Brain microvascular endothelial cell (primary cell): ENCODE measurements at regions not wholly inside any gene's neighbourhood (a gene's known extent, or its start where the extent isn't known, plus 50 kb on each side); places are given as distances from the start of the nearest gene placed in this dataset.

Source experiments
- DNase-seq: peaks from one replicate; pipeline ENCODE4 v3.0.0-alpha.2; 2020
- H3K27ac ChIP-seq: fragments of 250-450 bp; sonication (Bioruptor Pico); 2 replicates; pipeline ENCODE4 v1.5.1; 2020; ENCODE audit warnings: mild to moderate bottlenecking, moderate library complexity
- H3K27me3 ChIP-seq: fragments of 250-450 bp; sonication (Bioruptor Pico); replicated peaks from 2 replicates; pipeline ENCODE4 v1.5.1; 2020; ENCODE audit warnings: mild to moderate bottlenecking
- H3K36me3 ChIP-seq: fragments of 250-450 bp; sonication (Bioruptor Pico); replicated peaks from 2 replicates; pipeline ENCODE4 v1.5.1; 2020; ENCODE audit warnings: mild to moderate bottlenecking
- H3K4me3 ChIP-seq: 2 replicates; pipeline ENCODE4 v1.5.1; 2011; ENCODE audit warnings: low read depth, mild to moderate bottlenecking, control low read depth, low read length, moderate library complexity
- in situ Hi-C: cut with HindIII; loops from 2 replicates; pipeline ENCODE4 v1.10.0; 2017; ENCODE audit warnings: low sequenced_read_pairs, low pct_ligation_motif_present
- TF ChIP-seq, protein P1 (sequence below): IDR thresholded peaks from 2 replicates; pipeline ENCODE4 v1.5.1; 2011; ENCODE audit warnings: low read depth, mild to moderate bottlenecking, moderate library complexity, low read length, control low read depth, inconsistent platforms; ENCODE audit errors: missing control alignments

DNA sequence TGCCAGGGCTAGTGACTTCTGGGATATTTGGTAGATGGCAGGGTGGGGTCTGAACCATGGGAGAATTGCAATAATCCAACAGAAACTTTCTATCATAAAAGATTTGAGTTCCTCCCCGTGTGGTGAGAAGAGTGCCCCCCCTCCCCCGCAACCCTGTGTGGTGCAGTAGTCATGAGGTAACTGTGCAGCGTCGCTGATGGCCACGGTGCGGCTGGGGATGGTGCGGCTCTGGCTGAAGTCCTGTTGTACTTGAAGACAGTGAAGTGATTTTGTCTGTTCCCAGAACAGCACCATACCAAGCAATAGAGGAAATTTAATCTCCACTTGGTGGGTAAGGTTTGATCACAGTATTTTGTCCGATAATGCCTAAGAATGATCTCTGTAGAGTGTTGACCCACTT, 654.8 kb upstream of the POU3F2 start:
- H3K27ac ChIP-seq, result no peak overlapping the region
- TF ChIP-seq, protein P1, sequence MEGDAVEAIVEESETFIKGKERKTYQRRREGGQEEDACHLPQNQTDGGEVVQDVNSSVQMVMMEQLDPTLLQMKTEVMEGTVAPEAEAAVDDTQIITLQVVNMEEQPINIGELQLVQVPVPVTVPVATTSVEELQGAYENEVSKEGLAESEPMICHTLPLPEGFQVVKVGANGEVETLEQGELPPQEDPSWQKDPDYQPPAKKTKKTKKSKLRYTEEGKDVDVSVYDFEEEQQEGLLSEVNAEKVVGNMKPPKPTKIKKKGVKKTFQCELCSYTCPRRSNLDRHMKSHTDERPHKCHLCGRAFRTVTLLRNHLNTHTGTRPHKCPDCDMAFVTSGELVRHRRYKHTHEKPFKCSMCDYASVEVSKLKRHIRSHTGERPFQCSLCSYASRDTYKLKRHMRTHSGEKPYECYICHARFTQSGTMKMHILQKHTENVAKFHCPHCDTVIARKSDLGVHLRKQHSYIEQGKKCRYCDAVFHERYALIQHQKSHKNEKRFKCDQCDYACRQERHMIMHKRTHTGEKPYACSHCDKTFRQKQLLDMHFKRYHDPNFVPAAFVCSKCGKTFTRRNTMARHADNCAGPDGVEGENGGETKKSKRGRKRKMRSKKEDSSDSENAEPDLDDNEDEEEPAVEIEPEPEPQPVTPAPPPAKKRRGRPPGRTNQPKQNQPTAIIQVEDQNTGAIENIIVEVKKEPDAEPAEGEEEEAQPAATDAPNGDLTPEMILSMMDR, result no peak
- no peak overlapping the region for H3K4me3 ChIP-seq
- in situ Hi-C loops, result no loop called here
- no peaks in the 10 kb centered on the region for H3K36me3 ChIP-seq
- DNase-seq, result no peak
- no peaks in the 10 kb centered on the region for H3K27me3 ChIP-seq

DNA sequence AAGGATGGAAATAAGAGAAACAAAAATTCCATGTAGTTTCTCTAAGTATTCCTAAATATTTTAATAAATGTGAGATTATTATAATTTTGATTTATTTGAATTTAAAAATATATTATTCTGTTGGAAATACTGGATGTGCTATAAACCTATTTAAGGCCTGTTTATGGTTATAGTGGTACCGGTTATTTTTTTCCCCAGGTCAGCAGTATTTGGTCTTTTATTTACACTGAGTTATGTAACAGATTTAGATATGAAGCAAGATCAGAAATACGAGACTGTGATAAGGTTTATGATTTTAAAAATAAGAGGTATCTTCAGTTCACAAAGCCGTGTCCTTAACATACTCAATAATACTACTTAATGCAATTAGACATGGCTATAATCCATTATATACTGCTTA, 634.3 kb upstream of the POU3F2 start:
- H3K36me3 ChIP-seq, result no peaks in the 10 kb centered on the region
- H3K4me3 ChIP-seq, result no peak overlapping the region
- TF ChIP-seq, protein P1, result no peak
- H3K27me3 ChIP-seq, result no peaks in the 10 kb centered on the region
- no peak for DNase-seq
- in situ Hi-C loops, result no loop called here
- no peak overlapping the region for H3K27ac ChIP-seq

DNA sequence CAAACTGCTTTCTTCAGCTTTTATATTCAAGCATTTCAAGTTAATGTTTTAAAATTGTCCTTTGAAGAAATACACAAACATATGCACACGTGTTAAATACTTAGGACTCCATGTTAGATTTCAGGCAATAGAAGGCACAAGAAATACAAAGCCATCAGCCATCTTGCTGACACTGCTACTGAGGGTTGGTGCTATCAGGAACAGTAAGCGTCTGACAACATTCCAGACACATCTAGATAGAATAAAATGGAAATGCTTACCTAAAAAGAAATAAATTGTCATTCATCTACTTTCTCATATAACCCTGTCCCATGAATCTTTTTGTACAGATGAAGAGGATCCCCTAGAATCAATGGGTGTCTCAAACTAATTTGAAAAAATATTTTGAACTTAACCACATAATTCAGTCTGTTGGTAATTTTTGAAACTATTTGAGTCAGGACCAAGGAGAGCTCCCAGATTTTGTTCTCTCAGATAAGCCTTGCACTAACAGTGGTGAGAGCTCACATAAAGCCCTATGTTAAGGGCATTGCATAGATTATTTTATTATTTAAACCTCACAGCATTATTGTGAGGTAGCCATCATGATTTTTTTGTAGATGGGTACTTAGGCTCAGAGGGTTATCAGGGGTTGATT, 631.1 kb upstream of the POU3F2 start:
- no peaks in the 10 kb centered on the region for H3K36me3 ChIP-seq
- TF ChIP-seq, protein P1, result no peak
- peak; percentile 3 for DNase-seq
- H3K27ac ChIP-seq, result no peak overlapping the region
- H3K4me3 ChIP-seq, result no peak overlapping the region
- in situ Hi-C loops, result no loop called here
- H3K27me3 ChIP-seq, result no peaks in the 10 kb centered on the region

DNA sequence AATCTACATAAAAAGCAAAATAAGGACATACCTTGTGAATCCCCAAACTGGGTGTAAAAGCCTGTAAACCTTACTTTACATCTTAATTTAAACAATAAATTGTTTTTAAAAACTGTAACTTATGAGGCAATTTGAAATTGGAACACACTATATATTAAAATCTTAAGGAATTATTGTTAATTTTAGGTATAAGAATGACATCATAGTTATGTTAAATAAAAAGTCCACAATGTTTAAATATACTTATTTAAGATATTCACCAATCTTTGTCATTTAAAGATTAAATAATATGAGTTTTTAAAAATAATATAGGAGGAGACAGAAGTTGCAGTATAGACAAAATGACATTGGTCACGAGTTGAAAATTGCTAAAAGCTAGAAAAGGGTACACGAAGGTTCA, 621.9 kb upstream of the POU3F2 start:
- Histone ChIP-seq H3K36me3 (no peaks in the 10 kb centered on the region), H3K27ac (no peak overlapping the region), H3K4me3 (no peak overlapping the region), H3K27me3 (no peaks in the 10 kb centered on the region)
- TF ChIP-seq, protein P1, result no peak
- DNase-seq, result no peak
- in situ Hi-C loops, result no loop called here

DNA sequence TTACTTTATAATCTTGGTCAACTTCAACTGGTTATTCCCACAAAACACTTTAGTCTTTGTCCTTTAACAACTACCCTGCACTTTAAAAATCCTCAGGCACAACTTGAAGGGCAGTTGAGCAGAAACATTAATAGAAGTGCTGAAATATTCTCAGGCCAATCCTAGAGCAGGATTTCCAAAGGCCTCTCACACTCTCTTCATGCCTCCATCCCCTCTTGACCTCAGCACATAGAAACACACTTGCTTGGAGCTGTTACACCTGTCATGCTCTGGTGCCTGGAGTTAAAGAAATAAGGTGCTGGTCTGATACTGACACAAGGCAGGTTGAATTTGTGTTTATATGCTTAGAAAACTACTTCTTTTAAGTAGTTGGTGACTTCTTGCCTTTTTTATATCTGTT, 618.8 kb upstream of the POU3F2 start:
- TF ChIP-seq, protein P1, result no peak
- in situ Hi-C loops, result no loop called here
- no peak overlapping the region for H3K27ac ChIP-seq
- H3K36me3 ChIP-seq, result no peaks in the 10 kb centered on the region
- H3K27me3 ChIP-seq, result no peaks in the 10 kb centered on the region
- DNase-seq, result no peak
- H3K4me3 ChIP-seq, result no peak overlapping the region

DNA sequence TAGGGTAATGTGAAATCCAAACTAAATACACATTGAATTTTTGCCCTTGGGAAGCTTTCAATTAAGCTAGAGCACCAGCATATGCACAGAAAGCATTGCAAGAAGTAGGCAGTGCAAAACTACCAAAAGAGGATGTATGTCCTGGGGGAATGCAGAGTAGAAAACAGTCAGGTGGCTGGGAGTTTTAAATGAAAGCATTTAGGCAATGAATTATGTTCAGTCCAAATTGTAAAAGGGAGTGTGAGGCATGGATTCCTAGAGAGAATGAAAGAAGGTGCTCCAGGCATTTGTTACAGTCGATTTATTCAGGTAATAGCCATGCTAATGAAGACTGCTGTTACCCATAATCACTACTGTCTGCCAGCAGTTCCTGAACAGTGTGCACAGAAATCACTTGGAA, 604.1 kb upstream of the POU3F2 start:
- no peaks in the 10 kb centered on the region for H3K36me3 ChIP-seq
- H3K27me3 ChIP-seq, result no peaks in the 10 kb centered on the region
- H3K4me3 ChIP-seq, result no peak overlapping the region
- DNase-seq, result no peak
- TF ChIP-seq, protein P1, result no peak
- H3K27ac ChIP-seq, result no peak overlapping the region
- in situ Hi-C loops, result no loop called here
